SK-N-SH (cell line): ENCODE measurements at regions not wholly inside any gene's neighbourhood (a gene's known extent, or its start where the extent isn't known, plus 50 kb on each side); places are given as distances from the start of the nearest gene placed in this dataset.

Experiments used
- CTCF ChIP-seq: fragments of 200-600 bp; sonication (generic); IDR thresholded peaks from 2 replicates; pipeline ENCODE4 v1.6.1; 2017; ENCODE audit warnings: antibody characterized with exemption, mild to moderate bottlenecking, moderate library complexity
- NFIC ChIP-seq: IDR thresholded peaks from 2 replicates; pipeline ENCODE4 v1.4.0; 2012; ENCODE audit warnings: borderline replicate concordance
- RAD21 ChIP-seq: IDR thresholded peaks from 2 replicates; pipeline ENCODE4 v1.6.1; 2012; ENCODE audit warnings: mild to moderate bottlenecking, low read length
- TCF12 ChIP-seq: IDR thresholded peaks from 2 replicates; pipeline ENCODE4 v1.4.0; 2012

- TF ChIP-seq CTCF (no peak), TCF12 (no peak), NFIC (no peak), RAD21 (no peak)
Observed at GRCh38 chr5:154529282-154529681, 51.3 kb upstream of the HAND1 start.
